Tibial artery (tissue), 4 donors: ENCODE measurements at regions not wholly inside any gene's neighbourhood (a gene's known extent, or its start where the extent isn't known, plus 50 kb on each side); places are given as distances from the start of the nearest gene placed in this dataset.

Experiments used
- DNase-seq, 2 donors: peaks; one replicate each; pipeline ENCODE4 v3.0.0-alpha.2; 2019
- H3K27ac ChIP-seq, 2 donors: fragments of 200-600 bp; sonication (generic) in 1 of 2; 1 replicate in 1 of 2; 2 replicates in 1 of 2; pipeline ENCODE4 v1.5.1; 2018 to 2019; ENCODE audit warnings: mild to moderate bottlenecking in 1 of 2
- H3K27me3 ChIP-seq, 2 donors: fragments of 200-600 bp; sonication (generic) in 1 of 2; one replicate each; pipeline versions ENCODE4 v1.5.1 to v1.6.0; 2016 to 2019
- H3K36me3 ChIP-seq, 3 donors: fragments of 200-600 bp; sonication (generic) in 2 of 3; one replicate each; pipeline ENCODE4 v1.5.1; 2016 to 2019; ENCODE audit warnings: mild to moderate bottlenecking in 2 of 3
- H3K4me1 ChIP-seq, 4 donors: fragments of 200-600 bp; sonication (generic) in 2 of 4; 1 replicate in 3 of 4; 2 replicates in 1 of 4; pipeline ENCODE4 v1.5.1; 2016 to 2019
- H3K4me3 ChIP-seq, 2 donors: fragments of 200-600 bp; sonication (generic) in 1 of 2; 1 replicate in 1 of 2; 2 replicates in 1 of 2; pipeline ENCODE4 v1.5.1; 2018 to 2019; ENCODE audit warnings: mild to moderate bottlenecking in 2 of 2
- H3K9me3 ChIP-seq, 3 donors: fragments of 200-600 bp; sonication (generic) in 1 of 3; one replicate each; pipeline ENCODE4 v1.5.1; 2016 to 2019
- intact Hi-C: fragments of 100-400 bp; cut with DNase I; formaldehyde crosslinking; loops from one replicate; pipeline ENCODE4 v1.15.0; 2023; ENCODE audit warnings: low total_unique reads
- TF ChIP-seq, protein P1 (sequence below), 2 experiments: fragments of 200-600 bp in 1 of 2; fragments of 450-650 bp in 1 of 2; IDR thresholded peaks; one replicate each; pipeline ENCODE4 v1.5.1; 2017 to 2019; ENCODE audit warnings: antibody characterized with exemption in 2 of 2, mild to moderate bottlenecking in 1 of 2, moderate library complexity in 1 of 2

DNA sequence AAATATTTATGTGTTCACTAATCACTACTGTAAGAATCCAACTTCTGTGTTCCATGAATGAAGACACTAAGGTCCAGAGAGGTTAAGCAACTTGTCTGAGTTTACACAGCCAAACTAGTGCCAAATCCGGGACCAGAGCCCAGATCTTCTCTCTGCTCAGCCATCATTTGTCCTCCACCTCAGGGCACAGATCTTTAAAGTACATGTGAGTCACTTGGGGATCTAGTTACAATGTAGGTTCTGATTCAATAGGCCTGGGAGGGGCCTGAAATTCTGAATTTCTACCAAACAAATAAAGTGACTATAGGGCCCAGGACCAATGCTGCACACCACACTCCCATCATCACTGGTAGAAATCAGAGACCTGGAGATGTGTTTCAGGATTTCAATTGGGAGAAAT, 162.9 kb downstream of the GXYLT1 start:
- Histone ChIP-seq H3K9me3 (no peaks in the 10 kb centered on the region), H3K27me3 (no peaks in the 10 kb centered on the region), H3K4me1 (peaks cover 0 to 14% (median 2%) of the 10 kb centered on the region in 4 donors), H3K36me3 (no peaks in the 10 kb centered on the region), H3K27ac (no peak overlapping the region), H3K4me3 (no peak overlapping the region)
- intact Hi-C loops = no loop called here
- TF ChIP-seq, protein P1, sequence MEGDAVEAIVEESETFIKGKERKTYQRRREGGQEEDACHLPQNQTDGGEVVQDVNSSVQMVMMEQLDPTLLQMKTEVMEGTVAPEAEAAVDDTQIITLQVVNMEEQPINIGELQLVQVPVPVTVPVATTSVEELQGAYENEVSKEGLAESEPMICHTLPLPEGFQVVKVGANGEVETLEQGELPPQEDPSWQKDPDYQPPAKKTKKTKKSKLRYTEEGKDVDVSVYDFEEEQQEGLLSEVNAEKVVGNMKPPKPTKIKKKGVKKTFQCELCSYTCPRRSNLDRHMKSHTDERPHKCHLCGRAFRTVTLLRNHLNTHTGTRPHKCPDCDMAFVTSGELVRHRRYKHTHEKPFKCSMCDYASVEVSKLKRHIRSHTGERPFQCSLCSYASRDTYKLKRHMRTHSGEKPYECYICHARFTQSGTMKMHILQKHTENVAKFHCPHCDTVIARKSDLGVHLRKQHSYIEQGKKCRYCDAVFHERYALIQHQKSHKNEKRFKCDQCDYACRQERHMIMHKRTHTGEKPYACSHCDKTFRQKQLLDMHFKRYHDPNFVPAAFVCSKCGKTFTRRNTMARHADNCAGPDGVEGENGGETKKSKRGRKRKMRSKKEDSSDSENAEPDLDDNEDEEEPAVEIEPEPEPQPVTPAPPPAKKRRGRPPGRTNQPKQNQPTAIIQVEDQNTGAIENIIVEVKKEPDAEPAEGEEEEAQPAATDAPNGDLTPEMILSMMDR (IDR thresholded peaks at IDR 0.05) = no peak
- DNase-seq = no peak

DNA sequence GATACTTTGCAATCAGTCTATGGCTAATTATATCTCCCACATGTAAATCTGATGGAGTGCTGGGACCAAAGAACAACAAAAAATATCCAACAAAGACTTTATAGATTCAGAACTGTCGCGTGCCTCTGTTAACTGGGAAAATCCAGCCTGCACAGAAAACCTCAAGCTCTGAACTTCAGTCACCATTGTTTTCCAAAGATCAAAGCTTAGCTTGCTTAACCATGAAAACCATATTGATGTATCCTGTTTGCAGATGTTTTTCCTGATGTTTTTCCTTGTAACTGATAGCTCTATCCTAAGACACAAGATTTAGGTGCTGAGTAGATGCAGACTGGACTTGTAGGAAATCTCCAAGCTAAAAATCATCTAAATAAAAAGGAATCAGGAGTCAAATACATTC, 163.7 kb downstream of the GXYLT1 start:
- TF ChIP-seq, protein P1 (IDR thresholded peaks at IDR 0.05) = no peak
- Histone ChIP-seq H3K9me3 (no peaks in the 10 kb centered on the region), H3K27ac (no peak overlapping the region), H3K27me3 (no peaks in the 10 kb centered on the region), H3K36me3 (no peaks in the 10 kb centered on the region), H3K4me1 (peaks cover 0 to 14% (median 2%) of the 10 kb centered on the region in 4 donors), H3K4me3 (no peak overlapping the region)
- intact Hi-C loops = no loop called here
- no peak for DNase-seq

DNA sequence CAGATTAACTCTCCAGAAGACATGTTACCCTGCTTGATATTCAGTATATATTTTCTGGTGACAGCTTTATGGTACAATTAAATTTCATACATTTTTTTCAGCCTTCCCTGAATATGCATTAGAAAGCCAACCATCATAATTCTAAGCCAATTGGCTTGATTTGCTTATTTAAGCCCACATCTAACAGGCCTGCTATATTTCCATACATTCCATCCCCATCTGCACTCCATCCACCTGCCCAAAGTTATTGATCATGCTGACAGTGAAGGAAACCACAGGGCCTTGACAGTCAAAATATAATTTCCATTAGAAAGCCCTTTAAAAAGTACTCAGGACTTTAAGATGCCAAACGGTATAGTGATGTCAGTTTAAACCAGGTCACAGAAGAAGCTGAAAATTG, 164.3 kb downstream of the GXYLT1 start:
- H3K36me3 ChIP-seq = no peaks in the 10 kb centered on the region
- no peaks in the 10 kb centered on the region for H3K27me3 ChIP-seq
- H3K27ac ChIP-seq = no peak overlapping the region
- no peak for DNase-seq
- TF ChIP-seq, protein P1 (IDR thresholded peaks at IDR 0.05) = no peak
- intact Hi-C loops = no loop called here
- H3K4me3 ChIP-seq = no peak overlapping the region
- H3K4me1 ChIP-seq = peaks cover 0 to 14% (median 2%) of the 10 kb centered on the region in 4 donors
- no peaks in the 10 kb centered on the region for H3K9me3 ChIP-seq

DNA sequence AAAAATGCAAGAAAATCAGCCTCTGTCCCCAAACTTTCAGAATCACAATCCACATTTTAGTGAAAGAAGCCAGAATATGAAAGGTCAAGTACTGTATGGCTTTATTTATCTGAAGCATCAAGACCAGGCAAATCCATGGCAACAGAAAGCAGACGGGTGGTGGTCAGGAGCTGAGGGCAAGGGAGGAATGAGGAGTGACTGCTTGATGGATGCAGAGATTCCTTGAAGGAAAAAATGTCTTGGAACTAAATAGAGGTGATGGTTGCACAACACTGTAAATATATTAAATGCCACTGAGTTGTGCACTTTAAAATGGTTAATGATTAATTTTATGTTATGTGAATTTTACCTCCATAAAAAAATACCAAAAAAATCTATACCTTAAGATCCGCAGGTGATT, 165.1 kb downstream of the GXYLT1 start:
- peaks cover 0 to 14% (median 2%) of the 10 kb centered on the region in 4 donors for H3K4me1 ChIP-seq
- no peak for DNase-seq
- no peaks in the 10 kb centered on the region for H3K36me3 ChIP-seq
- intact Hi-C loops = no loop called here
- H3K9me3 ChIP-seq = no peaks in the 10 kb centered on the region
- TF ChIP-seq, protein P1 (IDR thresholded peaks at IDR 0.05) = no peak
- H3K27me3 ChIP-seq = no peaks in the 10 kb centered on the region
- no peak overlapping the region for H3K27ac ChIP-seq
- no peak overlapping the region for H3K4me3 ChIP-seq

DNA sequence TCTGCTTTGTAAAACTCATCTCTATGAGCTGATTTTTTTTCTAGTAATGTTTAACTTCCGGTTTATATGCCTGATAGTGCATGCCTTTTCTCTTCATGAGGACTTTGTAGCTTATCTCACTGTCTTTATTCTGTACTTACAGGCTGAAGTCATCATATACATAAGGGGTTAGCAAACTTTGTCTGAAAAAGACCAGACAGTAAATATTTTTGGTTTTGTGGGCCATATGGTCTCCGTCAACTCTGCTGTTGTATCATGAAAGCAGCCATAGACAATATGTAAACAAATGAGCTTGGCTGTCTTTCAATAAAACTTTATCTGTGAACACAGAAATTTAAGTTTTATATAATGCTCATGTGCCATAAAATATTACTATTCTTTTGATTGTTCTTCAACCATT, 172.1 kb downstream of the GXYLT1 start:
- intact Hi-C loops = no loop called here
- Histone ChIP-seq H3K27me3 (no peaks in the 10 kb centered on the region), H3K27ac (no peak overlapping the region), H3K4me3 (no peak overlapping the region), H3K4me1 (no peaks in the 10 kb centered on the region), H3K9me3 (no peaks in the 10 kb centered on the region), H3K36me3 (no peaks in the 10 kb centered on the region)
- TF ChIP-seq, protein P1 (IDR thresholded peaks at IDR 0.05) = no peak
- DNase-seq = no peak

DNA sequence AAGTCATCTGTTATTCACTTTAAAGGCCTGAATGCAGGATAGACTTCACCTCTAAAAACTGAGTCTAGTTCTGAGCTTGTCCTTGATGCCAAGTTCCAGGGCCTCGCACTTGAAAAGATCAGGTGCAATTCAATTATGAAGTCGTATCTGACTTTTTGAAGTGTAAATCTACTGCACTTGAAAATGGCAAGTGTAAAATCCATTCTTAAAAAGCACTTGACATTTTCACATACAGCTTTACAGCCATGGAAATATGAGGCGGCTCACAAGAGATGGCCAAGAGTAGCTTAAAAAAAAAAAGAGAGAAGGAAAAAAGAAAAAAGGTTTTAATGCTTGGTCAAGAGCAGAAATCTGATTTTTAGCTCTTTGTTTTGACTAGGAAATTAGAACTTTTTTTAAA, 172.5 kb downstream of the GXYLT1 start:
- Histone ChIP-seq H3K27me3 (no peaks in the 10 kb centered on the region), H3K4me1 (no peaks in the 10 kb centered on the region), H3K27ac (no peak overlapping the region), H3K9me3 (no peaks in the 10 kb centered on the region), H3K36me3 (no peaks in the 10 kb centered on the region), H3K4me3 (no peak overlapping the region)
- TF ChIP-seq, protein P1 (IDR thresholded peaks at IDR 0.05) = no peak
- DNase-seq = no peak
- intact Hi-C loops = no loop called here
